Osteoblast (primary cell): ENCODE measurements at regions not wholly inside any gene's neighbourhood (a gene's known extent, or its start where the extent isn't known, plus 50 kb on each side); places are given as distances from the start of the nearest gene placed in this dataset.

Source experiments
- DNase-seq: peaks from one replicate; pipeline ENCODE4 v3.0.0; 2011; ENCODE audit warnings: low spot score, mixed read lengths; ENCODE audit not compliant: insufficient read length; ENCODE audit errors: missing footprints
- H2AFZ ChIP-seq: 2 replicates; pipeline ENCODE4 v1.6.0; 2011; ENCODE audit warnings: mild to moderate bottlenecking, low read length
- H3K27ac ChIP-seq: 2 replicates; pipeline ENCODE4 v1.5.1; 2011; ENCODE audit warnings: mild to moderate bottlenecking, low read depth, low read length, moderate library complexity
- H3K27me3 ChIP-seq: 2 replicates; pipeline ENCODE4 v1.6.0; 2012; ENCODE audit warnings: mild to moderate bottlenecking, control low read depth, inconsistent platforms, low read length, moderate library complexity; ENCODE audit not compliant: insufficient read depth
- H3K36me3 ChIP-seq: 2 replicates; pipeline ENCODE4 v1.5.1; 2011; ENCODE audit warnings: mild to moderate bottlenecking, low read length, control low read depth, moderate library complexity; ENCODE audit not compliant: insufficient read depth
- H3K4me1 ChIP-seq: 2 replicates; pipeline ENCODE4 v1.5.1; 2011; ENCODE audit warnings: mild to moderate bottlenecking, low read length, control low read depth, moderate library complexity; ENCODE audit not compliant: insufficient read depth
- H3K4me2 ChIP-seq: 2 replicates; pipeline ENCODE4 v1.6.0; 2011; ENCODE audit warnings: mild to moderate bottlenecking, low read length; ENCODE audit not compliant: insufficient read depth
- H3K4me3 ChIP-seq: fragments of 200-600 bp; sonication (generic); 3 replicates; pipeline ENCODE4 v1.5.1; 2012; ENCODE audit warnings: mild to moderate bottlenecking, low read length, inconsistent platforms; ENCODE audit not compliant: insufficient read depth
- H3K79me2 ChIP-seq: 2 replicates; pipeline ENCODE4 v1.6.0; 2012; ENCODE audit warnings: mild to moderate bottlenecking, low read length, control low read depth, inconsistent platforms; ENCODE audit not compliant: insufficient read depth
- H3K9me3 ChIP-seq: 2 replicates; pipeline ENCODE4 v1.5.1; 2011; ENCODE audit warnings: low read depth, low read length, control low read depth
- H4K20me1 ChIP-seq: 2 replicates; pipeline ENCODE4 v1.6.0; 2012; ENCODE audit warnings: mild to moderate bottlenecking, low read length, control low read depth; ENCODE audit not compliant: insufficient read depth
- CTCF ChIP-seq: IDR thresholded peaks from 2 replicates; pipeline ENCODE4 v1.5.1; 2011; ENCODE audit warnings: mild to moderate bottlenecking, low read depth, low read length, moderate library complexity; ENCODE audit errors: extremely low read depth

- TF ChIP-seq CTCF, result no peak
- H3K4me3 ChIP-seq, result no peak overlapping the region
- no peak overlapping the region for H2AFZ ChIP-seq
- DNase-seq, result no peak
- H3K27ac ChIP-seq, result no peak overlapping the region
- peaks cover 1% of the 10 kb centered on the region for H3K4me1 ChIP-seq
- no peaks in the 10 kb centered on the region for H4K20me1 ChIP-seq
- H3K27me3 ChIP-seq, result no peaks in the 10 kb centered on the region
- no peak overlapping the region for H3K4me2 ChIP-seq
- no peaks in the 10 kb centered on the region for H3K36me3 ChIP-seq
- H3K79me2 ChIP-seq, result no peaks in the 10 kb centered on the region
- no peaks in the 10 kb centered on the region for H3K9me3 ChIP-seq
Measured at GRCh38 chr2:146221826-146222225, 1623.0 kb upstream of the ACVR2A start.

GRCh38 chr2:146220957-146221356 is 1623.9 kb upstream of the ACVR2A start:
- H3K36me3 ChIP-seq, result no peaks in the 10 kb centered on the region
- H3K79me2 ChIP-seq, result no peaks in the 10 kb centered on the region
- H3K4me2 ChIP-seq, result no peak overlapping the region
- no peak overlapping the region for H3K4me3 ChIP-seq
- H3K27ac ChIP-seq, result no peak overlapping the region
- no peak overlapping the region for H2AFZ ChIP-seq
- no peaks in the 10 kb centered on the region for H3K4me1 ChIP-seq
- DNase-seq, result no peak
- no peaks in the 10 kb centered on the region for H3K9me3 ChIP-seq
- H4K20me1 ChIP-seq, result no peaks in the 10 kb centered on the region
- H3K27me3 ChIP-seq, result no peaks in the 10 kb centered on the region
- no peak for TF ChIP-seq CTCF

GRCh38 chr2:146214394-146214929 is 1630.4 kb upstream of the ACVR2A start:
- Histone ChIP-seq H2AFZ (no peak overlapping the region), H3K4me3 (no peak overlapping the region), H3K4me1 (no peaks in the 10 kb centered on the region), H3K27me3 (no peaks in the 10 kb centered on the region), H4K20me1 (no peaks in the 10 kb centered on the region), H3K4me2 (no peak overlapping the region), H3K9me3 (no peaks in the 10 kb centered on the region), H3K27ac (no peak overlapping the region), H3K36me3 (no peaks in the 10 kb centered on the region), H3K79me2 (no peaks in the 10 kb centered on the region)
- TF ChIP-seq CTCF, result no peak
- DNase-seq, result no peak

GRCh38 chr2:146213674-146214073 is 1631.2 kb upstream of the ACVR2A start:
- Histone ChIP-seq H3K4me3 (no peak overlapping the region), H4K20me1 (no peaks in the 10 kb centered on the region), H3K4me2 (no peak overlapping the region), H3K27me3 (no peaks in the 10 kb centered on the region), H3K4me1 (no peaks in the 10 kb centered on the region), H3K79me2 (no peaks in the 10 kb centered on the region), H3K36me3 (no peaks in the 10 kb centered on the region), H2AFZ (no peak overlapping the region), H3K9me3 (no peaks in the 10 kb centered on the region), H3K27ac (no peak overlapping the region)
- DNase-seq, result no peak
- TF ChIP-seq CTCF, result no peak
